Smooth muscle cell (in vitro differentiated cells): ENCODE measurements at regions not wholly inside any gene's neighbourhood (a gene's known extent, or its start where the extent isn't known, plus 50 kb on each side); places are given as distances from the start of the nearest gene placed in this dataset.

ENCODE experiments used
- DNase-seq: peaks from one replicate; lab custom pipeline; 2025; ENCODE audit not compliant: unreplicated experiment; lab: John Stamatoyannopoulos, UW
- H2AFZ ChIP-seq: fragments of 200-600 bp; sonication (generic); 2 replicates; pipeline ENCODE4 v1.6.0; 2016; ENCODE audit warnings: antibody characterized with exemption, low read depth, mild to moderate bottlenecking
- H3F3A ChIP-seq: fragments of 200-600 bp; sonication (generic); 2 replicates; pipeline ENCODE4 v1.6.0; 2017; ENCODE audit warnings: antibody characterized with exemption, low read depth
- H3K27ac ChIP-seq: fragments of 200-600 bp; sonication (generic); 2 replicates; pipeline ENCODE4 v1.5.1; 2016; ENCODE audit warnings: low read depth, mild to moderate bottlenecking
- H3K27me3 ChIP-seq: fragments of 200-600 bp; sonication (generic); 2 replicates; pipeline ENCODE4 v1.6.1; 2016; ENCODE audit warnings: low read depth, mild to moderate bottlenecking
- H3K36me3 ChIP-seq: fragments of 200-600 bp; sonication (generic); 2 replicates; pipeline ENCODE4 v1.5.1; 2016; ENCODE audit warnings: low read depth
- H3K4me1 ChIP-seq: fragments of 200-600 bp; sonication (generic); 2 replicates; pipeline ENCODE4 v1.5.1; 2016; ENCODE audit warnings: low read depth
- H3K4me2 ChIP-seq: fragments of 200-600 bp; sonication (generic); 2 replicates; pipeline ENCODE4 v1.6.0; 2016; ENCODE audit warnings: mild to moderate bottlenecking
- H3K4me3 ChIP-seq: fragments of 200-600 bp; sonication (generic); 2 replicates; pipeline ENCODE4 v1.5.1; 2016; ENCODE audit warnings: mild to moderate bottlenecking
- H3K79me2 ChIP-seq: fragments of 200-600 bp; sonication (generic); 2 replicates; pipeline ENCODE4 v1.6.0; 2016; ENCODE audit warnings: low read depth, mild to moderate bottlenecking
- H3K9ac ChIP-seq: fragments of 200-600 bp; sonication (generic); 2 replicates; pipeline ENCODE4 v1.6.0; 2016; ENCODE audit warnings: low read depth
- H3K9me3 ChIP-seq: fragments of 200-600 bp; sonication (generic); replicated peaks from 2 replicates; pipeline ENCODE4 v1.5.1; 2016; ENCODE audit warnings: low read depth
- H4K20me1 ChIP-seq: fragments of 200-600 bp; sonication (generic); 2 replicates; pipeline ENCODE4 v1.6.0; 2016; ENCODE audit warnings: low read depth
- CTCF ChIP-seq: fragments of 200-600 bp; sonication (generic); IDR thresholded peaks from 2 replicates; pipeline ENCODE4 v1.5.1; 2017; ENCODE audit warnings: borderline replicate concordance, mild to moderate bottlenecking, antibody characterized with exemption; ENCODE audit not compliant: insufficient read depth, poor library complexity, severe bottlenecking
- WGBS: methylation state at CpG from one replicate; pipeline ENCODE4 v1.1.7; 2016; ENCODE audit warnings: low lambda C conversion rate; 5-methylcytosine and 5-hydroxymethylcytosine counted together

- Histone ChIP-seq H3K4me2 (no peak overlapping the region), H2AFZ (no peak overlapping the region), H3K36me3 (no peaks in the 10 kb centered on the region), H3K27ac (no peak overlapping the region), H3K4me3 (no peak overlapping the region), H3K9me3 (no peaks in the 10 kb centered on the region), H4K20me1 (no peaks in the 10 kb centered on the region), H3K4me1 (peaks cover 11% of the 10 kb centered on the region), H3K27me3 (no peaks in the 10 kb centered on the region), H3K9ac (no peak overlapping the region), H3F3A (peaks cover 2% of the 10 kb centered on the region), H3K79me2 (no peaks in the 10 kb centered on the region)
- TF ChIP-seq CTCF = no peak
- WGBS = 95% methylated on average over 5 of the region's 5 CpGs
- DNase-seq = no peak
Measured at GRCh38 chr20:57884956-57885355, 175.1 kb upstream of the PMEPA1 start.

GRCh38 chr20:57883761-57884160 is 173.9 kb upstream of the PMEPA1 start:
- DNase-seq = no peak
- Histone ChIP-seq H3K36me3 (no peaks in the 10 kb centered on the region), H3K79me2 (no peaks in the 10 kb centered on the region), H2AFZ (no peak overlapping the region), H3K4me1 (peaks cover 15% of the 10 kb centered on the region), H4K20me1 (no peaks in the 10 kb centered on the region), H3K4me2 (no peak overlapping the region), H3K9me3 (no peaks in the 10 kb centered on the region), H3K4me3 (no peak overlapping the region), H3K9ac (no peak overlapping the region), H3F3A (peaks cover 6% of the 10 kb centered on the region), H3K27me3 (no peaks in the 10 kb centered on the region), H3K27ac (no peak overlapping the region)
- no peak for TF ChIP-seq CTCF
- 93% methylated on average over 5 of the region's 5 CpGs for WGBS

GRCh38 chr20:57883224-57883623 is 173.4 kb upstream of the PMEPA1 start:
- 95% methylated on average over 6 of the region's 6 CpGs for WGBS
- no peak overlapping the region for H3K4me3 ChIP-seq

More at GRCh38 chr20:57883224-57883623, 173.4 kb upstream of the PMEPA1 start:
- H2AFZ ChIP-seq = no peak overlapping the region
- peaks cover 15% of the 10 kb centered on the region for H3K4me1 ChIP-seq
- TF ChIP-seq CTCF = no peak
- H4K20me1 ChIP-seq = no peaks in the 10 kb centered on the region
- H3K79me2 ChIP-seq = no peaks in the 10 kb centered on the region
- H3K27me3 ChIP-seq = no peaks in the 10 kb centered on the region
- no peaks in the 10 kb centered on the region for H3K36me3 ChIP-seq
- H3F3A ChIP-seq = peaks cover 6% of the 10 kb centered on the region
- no peak overlapping the region for H3K9ac ChIP-seq
- no peak for DNase-seq
- H3K9me3 ChIP-seq = no peaks in the 10 kb centered on the region
- no peak overlapping the region for H3K4me2 ChIP-seq
- no peak overlapping the region for H3K27ac ChIP-seq
